H1 (cell line): ENCODE measurements at regions not wholly inside any gene's neighbourhood (a gene's known extent, or its start where the extent isn't known, plus 50 kb on each side); places are given as distances from the start of the nearest gene placed in this dataset.

ENCODE experiments used
- FOSL1 ChIP-seq: IDR thresholded peaks from 2 replicates; pipeline ENCODE4 v1.6.1; 2011; ENCODE audit warnings: mild to moderate bottlenecking, low read depth, low read length, moderate library complexity; ENCODE audit not compliant: insufficient read depth
- KDM5A ChIP-seq: fragments of 200-600 bp; IDR thresholded peaks from 2 replicates; pipeline ENCODE4 v1.7.1; 2012; ENCODE audit warnings: mild to moderate bottlenecking, low read length, inconsistent platforms, mixed read lengths
- TCF12 ChIP-seq: IDR thresholded peaks from 2 replicates; pipeline ENCODE4 v1.6.1; 2011; ENCODE audit warnings: low read depth, mild to moderate bottlenecking, low read length
- TF ChIP-seq, protein P1 (sequence below): IDR thresholded peaks from 2 replicates; pipeline ENCODE4 v1.6.1; 2012; ENCODE audit warnings: inconsistent platforms

DNA sequence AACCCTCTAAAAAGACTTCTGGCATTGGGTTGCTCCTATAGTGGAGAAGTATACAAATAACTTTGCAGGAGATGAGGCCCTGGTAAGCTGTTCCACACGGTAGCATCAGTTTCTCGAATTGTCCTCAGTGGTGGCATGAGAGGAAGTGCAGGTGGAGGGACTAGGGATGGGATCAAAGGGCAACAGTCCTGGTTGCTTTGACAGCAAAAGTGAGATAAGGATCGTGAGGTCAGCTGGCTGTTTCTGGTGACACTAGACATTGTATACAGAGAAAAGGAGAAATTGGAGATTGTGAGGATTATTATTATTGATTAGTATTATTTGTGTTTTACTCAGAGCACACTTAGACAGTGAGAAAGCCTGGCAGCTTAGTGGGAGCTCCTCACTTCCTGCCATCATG is 61.3 kb upstream of the EXOC2 start (continued):
- TF ChIP-seq FOSL1 (no peak), KDM5A (no peak), TCF12 (no peak)
- TF ChIP-seq, protein P1, sequence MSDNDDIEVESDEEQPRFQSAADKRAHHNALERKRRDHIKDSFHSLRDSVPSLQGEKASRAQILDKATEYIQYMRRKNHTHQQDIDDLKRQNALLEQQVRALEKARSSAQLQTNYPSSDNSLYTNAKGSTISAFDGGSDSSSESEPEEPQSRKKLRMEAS, result no peak
